GM12874 (cell line): ENCODE measurements at regions not wholly inside any gene's neighbourhood (a gene's known extent, or its start where the extent isn't known, plus 50 kb on each side); places are given as distances from the start of the nearest gene placed in this dataset.

Experiments used
- TF ChIP-seq, protein P1 (sequence below): IDR thresholded peaks from 2 replicates; pipeline ENCODE4 v1.5.1; 2011; ENCODE audit warnings: low read depth, mild to moderate bottlenecking, control low read depth, low read length, moderate library complexity; ENCODE audit not compliant: insufficient read depth

DNA sequence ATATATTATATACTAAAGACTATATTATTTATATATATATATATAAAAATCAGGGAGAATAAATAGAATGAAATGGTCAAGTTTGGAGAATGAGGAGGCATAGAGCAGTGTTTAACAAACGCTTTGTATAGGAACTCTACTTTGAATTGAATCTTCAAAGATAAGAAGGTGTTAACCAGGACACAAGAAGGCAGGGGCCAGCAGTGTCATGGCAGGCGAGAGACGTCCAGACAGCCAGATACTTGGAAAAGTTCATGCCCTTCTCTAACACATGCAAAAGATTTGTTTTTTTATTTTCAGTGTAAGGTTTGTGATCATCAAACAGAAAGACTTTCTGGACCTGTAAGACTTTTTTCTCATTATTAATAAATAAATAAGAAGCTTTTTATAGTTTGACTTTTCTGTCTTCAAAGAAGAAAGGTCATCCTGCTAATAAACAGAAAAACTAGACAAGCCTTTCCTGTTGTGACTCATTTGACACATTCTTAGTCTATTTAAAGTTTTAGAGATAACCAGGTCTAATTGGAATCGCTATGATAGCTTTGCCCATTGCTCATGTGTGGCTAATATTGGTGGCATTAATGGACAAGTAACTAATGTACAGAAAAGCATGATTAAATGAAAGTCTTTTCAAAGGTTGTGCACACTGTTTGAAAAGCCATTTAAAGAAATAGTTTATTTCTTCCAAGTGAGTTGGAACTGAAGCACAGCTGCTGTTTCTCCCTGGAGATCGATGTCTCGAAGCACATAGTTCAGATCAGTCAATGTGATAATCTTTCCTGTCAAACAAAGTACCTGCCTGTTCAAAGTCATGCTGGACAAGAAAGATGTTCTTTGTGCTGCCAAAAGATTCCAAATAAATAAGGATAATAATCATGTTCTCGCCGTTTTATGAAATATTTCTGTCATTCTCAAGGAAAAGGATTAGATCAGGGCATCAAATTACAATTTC is 420.4 kb upstream of the OPRM1 start:
- TF ChIP-seq, protein P1, sequence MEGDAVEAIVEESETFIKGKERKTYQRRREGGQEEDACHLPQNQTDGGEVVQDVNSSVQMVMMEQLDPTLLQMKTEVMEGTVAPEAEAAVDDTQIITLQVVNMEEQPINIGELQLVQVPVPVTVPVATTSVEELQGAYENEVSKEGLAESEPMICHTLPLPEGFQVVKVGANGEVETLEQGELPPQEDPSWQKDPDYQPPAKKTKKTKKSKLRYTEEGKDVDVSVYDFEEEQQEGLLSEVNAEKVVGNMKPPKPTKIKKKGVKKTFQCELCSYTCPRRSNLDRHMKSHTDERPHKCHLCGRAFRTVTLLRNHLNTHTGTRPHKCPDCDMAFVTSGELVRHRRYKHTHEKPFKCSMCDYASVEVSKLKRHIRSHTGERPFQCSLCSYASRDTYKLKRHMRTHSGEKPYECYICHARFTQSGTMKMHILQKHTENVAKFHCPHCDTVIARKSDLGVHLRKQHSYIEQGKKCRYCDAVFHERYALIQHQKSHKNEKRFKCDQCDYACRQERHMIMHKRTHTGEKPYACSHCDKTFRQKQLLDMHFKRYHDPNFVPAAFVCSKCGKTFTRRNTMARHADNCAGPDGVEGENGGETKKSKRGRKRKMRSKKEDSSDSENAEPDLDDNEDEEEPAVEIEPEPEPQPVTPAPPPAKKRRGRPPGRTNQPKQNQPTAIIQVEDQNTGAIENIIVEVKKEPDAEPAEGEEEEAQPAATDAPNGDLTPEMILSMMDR, result no peak

GRCh38 chr6:153616506-153616905 is 422.5 kb upstream of the OPRM1 start:
- TF ChIP-seq, protein P1, result no peak

- TF ChIP-seq, protein P1, result no peak
Measured at GRCh38 chr6:153613719-153614455, 425.2 kb upstream of the OPRM1 start.

DNA sequence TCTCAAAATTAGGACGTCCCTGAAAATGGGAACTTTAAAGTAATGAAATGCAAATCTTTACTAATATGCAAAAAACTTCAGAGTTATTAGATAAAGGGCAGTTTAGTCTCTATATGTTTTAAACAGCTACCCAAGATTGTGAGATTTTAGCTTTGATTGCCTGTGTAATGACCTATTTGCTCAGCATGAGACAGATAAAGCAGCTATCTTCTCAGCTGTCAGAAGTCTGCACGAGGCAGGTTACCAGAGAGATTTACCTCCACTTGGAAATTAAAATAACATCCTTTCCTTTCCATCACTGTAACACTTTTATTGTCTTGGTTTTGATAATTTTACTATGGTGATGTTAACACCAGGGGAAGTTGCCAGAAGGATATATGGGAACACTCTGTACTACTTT is 436.6 kb upstream of the OPRM1 start:
- TF ChIP-seq, protein P1, result no peak

DNA sequence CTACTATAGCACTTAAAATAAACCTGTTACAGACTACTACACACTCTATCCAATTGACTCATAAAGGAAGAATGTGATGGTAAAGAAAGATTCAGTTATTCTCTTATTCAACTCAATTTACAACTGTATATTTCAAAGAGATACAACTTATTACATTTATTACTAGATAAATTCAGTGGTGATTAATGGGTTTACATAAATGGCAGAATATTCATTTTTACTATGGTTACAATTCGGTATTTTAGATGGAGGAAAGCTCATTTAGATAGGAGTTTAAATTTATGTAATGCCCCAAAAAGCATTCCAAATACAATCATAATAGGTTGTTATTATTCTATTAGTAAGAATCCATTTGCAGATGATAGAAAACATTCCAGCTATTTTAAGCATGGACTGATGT is 439.1 kb upstream of the OPRM1 start:
- TF ChIP-seq, protein P1, result no peak

DNA sequence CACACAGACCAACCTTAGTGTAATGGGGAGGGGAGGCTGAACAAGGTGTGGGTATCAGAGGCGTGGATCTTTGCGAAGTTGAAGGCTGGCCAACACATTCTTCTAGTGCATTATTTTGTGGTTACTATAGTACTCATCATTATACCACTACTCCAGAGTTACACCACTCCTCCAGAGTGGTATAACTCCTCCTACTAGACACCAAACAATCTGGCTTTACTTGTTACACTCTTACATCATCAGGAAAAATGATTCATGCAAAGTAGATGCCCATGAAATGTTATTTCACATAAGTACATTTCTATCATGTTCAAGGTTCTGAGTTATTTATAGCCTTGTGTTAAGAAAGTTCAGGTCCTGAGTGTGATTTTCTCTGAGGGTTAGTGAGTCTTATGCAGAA is 443.1 kb upstream of the OPRM1 start:
- TF ChIP-seq, protein P1, result no peak

GRCh38 chr6:153594871-153595270 is 444.2 kb upstream of the OPRM1 start:
- TF ChIP-seq, protein P1, result no peak
